GM21825 (cell line): ENCODE measurements at regions not wholly inside any gene's neighbourhood (a gene's known extent, or its start where the extent isn't known, plus 50 kb on each side); places are given as distances from the start of the nearest gene placed in this dataset.
"Not testable (repeated sequence)": the region's sequence is repeated elsewhere in the genome, so short reads cannot be mapped to it uniquely, and the experiment has no call there.

ENCODE experiments used
- ATAC-seq: cut with Tn5 transposase; IDR thresholded peaks from one replicate; pipeline ENCODE4 v1.9.1; 2021; ENCODE audit warnings: mild to moderate bottlenecking, moderate library complexity; ENCODE audit not compliant: unreplicated experiment

- ATAC-seq: no peak
Observed at GRCh38 chr4:158958489-158959270, 144.2 kb upstream of the RAPGEF2 start.

GRCh38 chr4:158962393-158962792, 140.5 kb upstream of the RAPGEF2 start:
- ATAC-seq: no peak

- ATAC-seq: not testable (repeated sequence)
Observed at GRCh38 chr4:158963282-158963681, 139.6 kb upstream of the RAPGEF2 start.

- no peak for ATAC-seq
Observed at GRCh38 chr4:158964114-158964727, 138.7 kb upstream of the RAPGEF2 start.

GRCh38 chr4:158964728-158965124, 138.2 kb upstream of the RAPGEF2 start:
- ATAC-seq: no peak

- ATAC-seq: no peak
Observed at GRCh38 chr4:158965226-158965625, 137.7 kb upstream of the RAPGEF2 start.

- no peak for ATAC-seq
Observed at GRCh38 chr4:158966091-158966490, 136.8 kb upstream of the RAPGEF2 start.

GRCh38 chr4:158968961-158969360, 133.9 kb upstream of the RAPGEF2 start:
- no peak for ATAC-seq

- no peak for ATAC-seq
Observed at GRCh38 chr4:158970812-158971211, 132.1 kb upstream of the RAPGEF2 start.

- ATAC-seq: not testable (repeated sequence)
Observed at GRCh38 chr4:158974438-158974837, 128.4 kb upstream of the RAPGEF2 start.

- not testable (repeated sequence) for ATAC-seq
Observed at GRCh38 chr4:158980711-158981110, 122.2 kb upstream of the RAPGEF2 start.

- ATAC-seq: no peak
Observed at GRCh38 chr4:158991534-158992155, 111.2 kb upstream of the RAPGEF2 start.

- ATAC-seq: no peak
Observed at GRCh38 chr4:158993891-158994290, 109.0 kb upstream of the RAPGEF2 start.

- ATAC-seq: no peak
Observed at GRCh38 chr4:158995040-158995439, 107.8 kb upstream of the RAPGEF2 start.

GRCh38 chr4:158995965-158996364, 106.9 kb upstream of the RAPGEF2 start:
- no peak for ATAC-seq

- ATAC-seq: no peak
Observed at GRCh38 chr4:158996669-158997074, 106.2 kb upstream of the RAPGEF2 start.

GRCh38 chr4:158997660-158998349, 105.1 kb upstream of the RAPGEF2 start:
- ATAC-seq: no peak

GRCh38 chr4:158998624-158999023, 104.3 kb upstream of the RAPGEF2 start:
- ATAC-seq: no peak

- no peak for ATAC-seq
Observed at GRCh38 chr4:158999166-158999682, 103.7 kb upstream of the RAPGEF2 start.

- no peak for ATAC-seq
Observed at GRCh38 chr4:158999849-159000248, 103.0 kb upstream of the RAPGEF2 start.

GRCh38 chr4:159002950-159003349, 99.9 kb upstream of the RAPGEF2 start:
- ATAC-seq: no peak
